HEK293T (cell line): ENCODE measurements at regions not wholly inside any gene's neighbourhood (a gene's known extent, or its start where the extent isn't known, plus 50 kb on each side); places are given as distances from the start of the nearest gene placed in this dataset.

Source experiments
- CTCF ChIA-PET: fragments of 350-600 bp; formaldehyde crosslinking; extraction: SDS; loops from one replicate; lab custom pipeline; 2021; ENCODE audit warnings: antibody characterized with exemption, inconsistent platforms; lab: Yijun Ruan, JAX
- POLR2A ChIA-PET: fragments of 350-600 bp; formaldehyde crosslinking; extraction: SDS; loops from one replicate; lab custom pipeline; 2020; ENCODE audit warnings: antibody characterized with exemption, inconsistent platforms; lab: Yijun Ruan, JAX
- DNase-seq: peaks from one replicate; pipeline ENCODE4 v3.0.0; 2012; ENCODE audit warnings: mixed read lengths; ENCODE audit errors: extremely low spot score
- ARNT ChIP-seq: fragments of 450-650 bp; IDR thresholded peaks from 2 replicates; pipeline ENCODE4 v1.6.1; 2017; ENCODE audit warnings: mild to moderate bottlenecking
- BHLHE40 ChIP-seq: fragments of 450-650 bp; IDR thresholded peaks from 2 replicates; pipeline ENCODE4 v1.6.1; 2016; ENCODE audit warnings: mild to moderate bottlenecking, moderate library complexity, borderline replicate concordance
- CTBP1 ChIP-seq: fragments of 450-650 bp; IDR thresholded peaks from 2 replicates; pipeline ENCODE4 v1.6.1; 2016; ENCODE audit warnings: borderline replicate concordance
- ELF4 ChIP-seq: fragments of 450-650 bp; IDR thresholded peaks from 2 replicates; pipeline ENCODE4 v1.6.1; 2017; ENCODE audit warnings: antibody characterized with exemption
- FOXA1 ChIP-seq: fragments of 450-650 bp; IDR thresholded peaks from 2 replicates; pipeline ENCODE4 v1.6.1; 2016; ENCODE audit warnings: mild to moderate bottlenecking
- FOXK2 ChIP-seq: fragments of 450-650 bp; IDR thresholded peaks from 2 replicates; pipeline ENCODE4 v1.6.1; 2016; ENCODE audit warnings: mild to moderate bottlenecking
- FOXM1 ChIP-seq: fragments of 450-650 bp; IDR thresholded peaks from 2 replicates; pipeline ENCODE4 v1.6.1; 2017; ENCODE audit warnings: mild to moderate bottlenecking, borderline replicate concordance
- HDGF ChIP-seq: fragments of 450-650 bp; IDR thresholded peaks from 2 replicates; pipeline ENCODE4 v1.6.1; 2017; ENCODE audit warnings: antibody characterized with exemption, borderline replicate concordance
- L3MBTL2 ChIP-seq: fragments of 450-650 bp; conservative IDR thresholded peaks from 2 replicates; pipeline ENCODE4 v1.6.1; 2016; ENCODE audit warnings: mild to moderate bottlenecking
- LEF1 ChIP-seq: fragments of 450-650 bp; IDR thresholded peaks from 2 replicates; pipeline ENCODE4 v1.6.1; 2017; ENCODE audit warnings: mild to moderate bottlenecking, borderline replicate concordance
- NFRKB ChIP-seq: fragments of 450-650 bp; IDR thresholded peaks from 2 replicates; pipeline ENCODE4 v1.6.1; 2016; ENCODE audit warnings: mild to moderate bottlenecking, moderate library complexity
- SP1 ChIP-seq: fragments of 450-650 bp; IDR thresholded peaks from 2 replicates; pipeline ENCODE4 v1.6.1; 2017
- SUZ12 ChIP-seq: fragments of 450-650 bp; IDR thresholded peaks from 2 replicates; pipeline ENCODE4 v1.6.1; 2016; ENCODE audit warnings: mild to moderate bottlenecking
- TARDBP ChIP-seq: fragments of 450-650 bp; IDR thresholded peaks from 2 replicates; pipeline ENCODE4 v1.6.1; 2016
- ZNF384 ChIP-seq: fragments of 450-650 bp; IDR thresholded peaks from 2 replicates; pipeline ENCODE4 v1.6.1; 2016
- TF ChIP-seq, protein P1 (sequence below): fragments of 450-650 bp; IDR thresholded peaks from 2 replicates; pipeline ENCODE4 v1.6.1; 2016

DNA sequence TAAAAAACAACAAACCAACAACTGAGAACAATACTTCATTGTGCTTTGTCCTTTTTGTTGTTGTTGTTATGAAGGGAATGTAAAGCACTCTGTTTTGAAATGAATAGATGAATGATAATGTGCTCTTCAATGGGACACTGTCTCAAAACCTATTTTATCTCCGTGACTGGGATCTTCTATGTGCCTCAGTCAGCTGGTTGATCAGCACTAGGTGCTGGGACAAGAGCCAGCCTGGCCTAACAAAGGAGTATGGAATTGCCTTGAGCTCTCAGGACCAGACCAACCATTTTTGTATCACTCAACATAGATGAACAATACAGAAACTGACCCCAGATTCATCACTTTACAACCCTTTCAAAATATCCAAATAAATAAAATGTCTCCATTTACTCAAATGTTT, 440.2 kb downstream of the KCNJ2 start:
- no peak for DNase-seq
- CTCF ChIA-PET, result no interaction called here
- POLR2A ChIA-PET, result no interaction called here
- TF ChIP-seq FOXM1, result no peak
- TF ChIP-seq, protein P1, sequence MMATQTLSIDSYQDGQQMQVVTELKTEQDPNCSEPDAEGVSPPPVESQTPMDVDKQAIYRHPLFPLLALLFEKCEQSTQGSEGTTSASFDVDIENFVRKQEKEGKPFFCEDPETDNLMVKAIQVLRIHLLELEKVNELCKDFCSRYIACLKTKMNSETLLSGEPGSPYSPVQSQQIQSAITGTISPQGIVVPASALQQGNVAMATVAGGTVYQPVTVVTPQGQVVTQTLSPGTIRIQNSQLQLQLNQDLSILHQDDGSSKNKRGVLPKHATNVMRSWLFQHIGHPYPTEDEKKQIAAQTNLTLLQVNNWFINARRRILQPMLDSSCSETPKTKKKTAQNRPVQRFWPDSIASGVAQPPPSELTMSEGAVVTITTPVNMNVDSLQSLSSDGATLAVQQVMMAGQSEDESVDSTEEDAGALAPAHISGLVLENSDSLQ, result no peak
- no peak for TF ChIP-seq SP1
- TF ChIP-seq HDGF, result no peak
- TF ChIP-seq L3MBTL2, result no peak
- no peak for TF ChIP-seq FOXA1
- TF ChIP-seq CTBP1, result no peak
- TF ChIP-seq ARNT, result no peak
- no peak for TF ChIP-seq ZNF384
- no peak for TF ChIP-seq LEF1
- no peak for TF ChIP-seq SUZ12
- no peak for TF ChIP-seq ELF4
- no peak for TF ChIP-seq FOXK2
- no peak for TF ChIP-seq BHLHE40
- no peak for TF ChIP-seq NFRKB
- no peak for TF ChIP-seq TARDBP

DNA sequence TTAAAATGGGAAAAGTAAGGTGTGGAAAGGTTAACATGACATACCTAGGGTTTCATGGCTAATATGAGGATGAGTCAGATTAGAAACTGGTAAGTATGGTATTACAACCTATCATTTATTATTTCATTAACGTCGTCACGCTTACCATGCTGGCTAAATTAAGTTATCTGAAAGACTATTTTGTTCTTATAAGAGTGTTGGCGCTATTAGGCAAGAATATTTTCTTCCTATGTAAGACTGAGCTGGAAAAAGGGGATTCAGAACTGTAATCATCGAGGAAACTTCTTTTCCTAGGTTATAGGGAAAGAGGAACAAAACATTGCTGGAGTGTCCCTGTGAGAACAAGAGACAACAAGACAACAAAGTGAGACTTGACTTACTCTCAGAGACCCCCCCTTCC, 440.8 kb downstream of the KCNJ2 start:
- CTCF ChIA-PET, result no interaction called here
- no peak for TF ChIP-seq ELF4
- no peak for TF ChIP-seq FOXM1
- no peak for TF ChIP-seq NFRKB
- TF ChIP-seq, protein P1, result no peak
- TF ChIP-seq L3MBTL2, result no peak
- TF ChIP-seq HDGF, result no peak
- TF ChIP-seq SP1, result no peak
- no peak for TF ChIP-seq CTBP1
- no peak for TF ChIP-seq SUZ12
- no peak for TF ChIP-seq ARNT

DNA sequence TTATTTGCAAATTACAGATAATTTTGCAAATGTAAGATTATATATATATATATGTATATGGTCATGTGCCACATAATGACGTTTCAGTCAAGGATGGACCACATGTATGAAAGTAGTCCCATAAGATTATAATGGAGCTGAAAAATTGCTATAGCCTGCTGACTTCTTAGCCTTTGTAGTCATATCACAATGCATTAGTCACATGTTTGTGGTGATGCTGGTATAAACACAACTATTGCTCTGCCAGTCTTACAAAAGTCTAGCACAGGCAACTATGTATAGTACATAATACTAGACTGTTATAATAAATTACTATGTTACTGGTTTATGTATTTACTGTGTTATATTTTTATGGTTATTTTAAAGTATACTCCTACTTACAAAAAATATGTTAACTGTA, 444.3 kb downstream of the KCNJ2 start:
- TF ChIP-seq ARNT, result no peak
- TF ChIP-seq FOXA1, result no peak
- TF ChIP-seq LEF1, result no peak
- no peak for TF ChIP-seq SP1
- no peak for TF ChIP-seq L3MBTL2
- no peak for TF ChIP-seq TARDBP
- no peak for TF ChIP-seq FOXK2
- no peak for TF ChIP-seq ELF4
- TF ChIP-seq, protein P1, result no peak
- no peak for TF ChIP-seq NFRKB
- TF ChIP-seq BHLHE40, result no peak
- ChIA-PET CTCF (interaction anchor here (1.2 kb wide), 1 partner anchor 9 kb away, joined by 3 read pairs; no protein-coding TSS in a partner anchor), POLR2A (no interaction called here)
- no peak for DNase-seq

More for the DNA sequence above, 440.8 kb downstream of the KCNJ2 start:
- POLR2A ChIA-PET, result no interaction called here
- DNase-seq, result no peak

DNA sequence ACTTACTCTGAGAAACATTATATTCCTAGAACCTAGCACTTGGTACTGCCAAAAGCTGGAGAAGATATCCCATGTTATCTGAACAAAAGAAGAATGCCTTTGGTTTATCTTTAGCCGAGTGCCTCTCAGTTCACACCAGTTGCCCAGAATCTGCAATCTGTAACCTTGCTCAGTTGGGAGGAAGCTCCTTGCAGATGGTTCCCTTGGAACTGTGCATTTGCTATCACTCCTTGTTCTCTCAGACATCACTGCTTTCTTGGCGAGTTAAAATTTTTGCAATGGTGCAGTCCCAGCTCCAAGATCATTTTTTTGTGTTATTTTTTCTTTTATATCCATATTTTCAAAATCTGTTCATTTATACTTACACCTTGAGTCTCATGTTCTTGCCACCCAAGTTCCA, 446.5 kb downstream of the KCNJ2 start:
- ChIA-PET CTCF (no interaction called here), POLR2A (no interaction called here)
- TF ChIP-seq, protein P1, result no peak
- TF ChIP-seq FOXA1, result no peak
- no peak for TF ChIP-seq FOXK2
- no peak for TF ChIP-seq NFRKB
- no peak for TF ChIP-seq BHLHE40
- no peak for DNase-seq

DNA sequence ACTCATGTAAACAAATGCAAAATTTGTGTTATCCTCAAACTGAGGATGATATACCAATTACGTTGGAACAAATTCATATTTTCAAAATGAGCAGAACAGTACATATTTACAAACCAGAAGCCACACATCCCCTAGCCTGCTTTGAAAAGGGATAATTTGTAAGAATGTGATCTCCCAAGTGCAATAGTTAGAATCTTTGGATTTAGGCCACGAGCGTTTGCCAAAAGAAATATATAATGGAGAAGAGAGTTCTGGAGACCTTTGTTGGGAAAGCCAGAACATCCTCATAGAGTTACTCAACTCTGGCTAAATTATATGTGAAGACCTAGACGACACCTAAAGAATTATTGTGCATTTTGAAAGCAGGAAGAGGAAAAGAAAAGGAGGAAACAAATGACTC, 449.3 kb downstream of the KCNJ2 start:
- DNase-seq, result no peak
- no peak for TF ChIP-seq HDGF
- TF ChIP-seq CTBP1, result no peak
- TF ChIP-seq L3MBTL2, result no peak
- TF ChIP-seq, protein P1, result no peak
- TF ChIP-seq ZNF384, result no peak
- TF ChIP-seq TARDBP, result no peak
- ChIA-PET POLR2A (no interaction called here), CTCF (no interaction called here)

DNA sequence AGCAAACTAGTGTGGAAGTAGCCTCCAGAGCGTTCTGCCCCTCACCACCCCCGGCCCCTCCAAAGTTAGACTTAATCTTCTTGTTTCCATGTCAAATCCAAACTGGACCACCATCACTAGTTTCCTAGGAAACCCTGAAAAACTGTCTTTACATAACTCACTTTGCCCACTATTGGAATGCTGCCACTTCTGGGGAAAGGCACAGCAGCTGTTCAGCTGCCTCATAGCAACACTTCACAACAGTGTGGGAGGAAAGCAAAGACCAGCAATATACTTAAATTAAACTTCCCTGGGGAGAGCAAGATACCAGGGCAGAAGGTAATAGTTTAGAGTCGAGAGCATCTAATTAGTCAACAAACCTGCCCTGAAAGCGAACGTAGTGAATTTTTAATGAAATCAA, 452.2 kb downstream of the KCNJ2 start:
- TF ChIP-seq LEF1 (no peak), FOXK2 (no peak), ELF4 (no peak), SP1 (no peak), NFRKB (no peak)
- CTCF ChIA-PET, result interaction anchor here (0.9 to 1.3 kb wide), 3 partner anchors 8 to 1053 kb away, joined by 3 to 5 read pairs (median 5); no protein-coding TSS in a partner anchor
- POLR2A ChIA-PET, result no interaction called here
- no peak for DNase-seq
